ENCODE measurements at regions not wholly inside any gene's neighbourhood (a gene's known extent, or its start where the extent isn't known, plus 50 kb on each side); places are given as distances from the start of the nearest gene placed in this dataset.
"Not testable (repeated sequence)": the region's sequence is repeated elsewhere in the genome, so short reads cannot be mapped to it uniquely, and the experiment has no call there.

DNA sequence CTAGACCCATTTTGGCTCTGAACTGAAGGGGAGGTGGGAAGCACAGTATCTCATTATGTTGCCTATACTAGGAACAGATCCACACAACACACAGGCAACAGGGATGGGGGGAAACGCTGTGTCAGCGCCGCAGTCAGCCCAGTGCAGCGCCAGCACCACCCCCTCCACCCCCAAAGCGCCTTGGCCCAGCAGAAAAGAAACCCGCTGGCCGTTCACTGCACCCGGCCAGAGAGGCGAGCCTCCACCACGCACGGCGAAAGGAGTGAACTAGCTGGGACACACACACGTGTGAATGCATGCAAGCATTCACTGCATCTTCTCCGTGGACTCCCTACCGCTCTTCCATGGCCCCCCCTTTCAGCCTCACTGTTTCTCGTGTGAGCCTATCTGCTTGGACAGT, 205.6 kb downstream of the HIBADH start:
- TF ChIP-seq, protein P1, sequence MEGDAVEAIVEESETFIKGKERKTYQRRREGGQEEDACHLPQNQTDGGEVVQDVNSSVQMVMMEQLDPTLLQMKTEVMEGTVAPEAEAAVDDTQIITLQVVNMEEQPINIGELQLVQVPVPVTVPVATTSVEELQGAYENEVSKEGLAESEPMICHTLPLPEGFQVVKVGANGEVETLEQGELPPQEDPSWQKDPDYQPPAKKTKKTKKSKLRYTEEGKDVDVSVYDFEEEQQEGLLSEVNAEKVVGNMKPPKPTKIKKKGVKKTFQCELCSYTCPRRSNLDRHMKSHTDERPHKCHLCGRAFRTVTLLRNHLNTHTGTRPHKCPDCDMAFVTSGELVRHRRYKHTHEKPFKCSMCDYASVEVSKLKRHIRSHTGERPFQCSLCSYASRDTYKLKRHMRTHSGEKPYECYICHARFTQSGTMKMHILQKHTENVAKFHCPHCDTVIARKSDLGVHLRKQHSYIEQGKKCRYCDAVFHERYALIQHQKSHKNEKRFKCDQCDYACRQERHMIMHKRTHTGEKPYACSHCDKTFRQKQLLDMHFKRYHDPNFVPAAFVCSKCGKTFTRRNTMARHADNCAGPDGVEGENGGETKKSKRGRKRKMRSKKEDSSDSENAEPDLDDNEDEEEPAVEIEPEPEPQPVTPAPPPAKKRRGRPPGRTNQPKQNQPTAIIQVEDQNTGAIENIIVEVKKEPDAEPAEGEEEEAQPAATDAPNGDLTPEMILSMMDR (IDR thresholded peaks at IDR 0.05) = not testable (repeated sequence)
- not testable (repeated sequence) for TF ChIP-seq POLR2AphosphoS5 (IDR thresholded peaks at IDR 0.05; ENCODE audit: low read depth, low read length); TCF7L2 (IDR thresholded peaks at IDR 0.05; ENCODE audit: low read depth, low read length); REST (IDR thresholded peaks at IDR 0.05; ENCODE audit: insufficient read depth in 1 of 2, low read depth in 2 of 2, low read length in 1 of 2)
